Body of pancreas (tissue), 4 donors: ENCODE measurements at regions not wholly inside any gene's neighbourhood (a gene's known extent, or its start where the extent isn't known, plus 50 kb on each side); places are given as distances from the start of the nearest gene placed in this dataset.

Experiments
- POLR2A ChIP-seq, 3 donors: fragments of 450-650 bp; IDR thresholded peaks; one replicate each; pipeline ENCODE4 v1.6.1; 2016; ENCODE audit warnings: antibody characterized with exemption in 3 of 3, mild to moderate bottlenecking in 2 of 3
- TF ChIP-seq, protein P1 (sequence below), 7 experiments: fragments of 450-650 bp in 4 of 7; fragments of 200-600 bp in 3 of 7; sonication (generic) in 3 of 7; IDR thresholded peaks; one replicate each; pipeline ENCODE4 v1.5.1; 2016 to 2019; ENCODE audit warnings: antibody characterized with exemption in 7 of 7

GRCh38 chr12:19891936-19892591 is 452.8 kb downstream of the AEBP2 start:
- no peak for TF ChIP-seq POLR2A (IDR thresholded peaks at IDR 0.05)
- TF ChIP-seq, protein P1, sequence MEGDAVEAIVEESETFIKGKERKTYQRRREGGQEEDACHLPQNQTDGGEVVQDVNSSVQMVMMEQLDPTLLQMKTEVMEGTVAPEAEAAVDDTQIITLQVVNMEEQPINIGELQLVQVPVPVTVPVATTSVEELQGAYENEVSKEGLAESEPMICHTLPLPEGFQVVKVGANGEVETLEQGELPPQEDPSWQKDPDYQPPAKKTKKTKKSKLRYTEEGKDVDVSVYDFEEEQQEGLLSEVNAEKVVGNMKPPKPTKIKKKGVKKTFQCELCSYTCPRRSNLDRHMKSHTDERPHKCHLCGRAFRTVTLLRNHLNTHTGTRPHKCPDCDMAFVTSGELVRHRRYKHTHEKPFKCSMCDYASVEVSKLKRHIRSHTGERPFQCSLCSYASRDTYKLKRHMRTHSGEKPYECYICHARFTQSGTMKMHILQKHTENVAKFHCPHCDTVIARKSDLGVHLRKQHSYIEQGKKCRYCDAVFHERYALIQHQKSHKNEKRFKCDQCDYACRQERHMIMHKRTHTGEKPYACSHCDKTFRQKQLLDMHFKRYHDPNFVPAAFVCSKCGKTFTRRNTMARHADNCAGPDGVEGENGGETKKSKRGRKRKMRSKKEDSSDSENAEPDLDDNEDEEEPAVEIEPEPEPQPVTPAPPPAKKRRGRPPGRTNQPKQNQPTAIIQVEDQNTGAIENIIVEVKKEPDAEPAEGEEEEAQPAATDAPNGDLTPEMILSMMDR (IDR thresholded peaks at IDR 0.05): no peak
